K562 (cell line): ENCODE measurements at regions not wholly inside any gene's neighbourhood (a gene's known extent, or its start where the extent isn't known, plus 50 kb on each side); places are given as distances from the start of the nearest gene placed in this dataset.

ENCODE experiments used
- ARHGAP35 ChIP-seq: fragments of 450-650 bp; IDR thresholded peaks from 2 replicates; pipeline ENCODE4 v1.6.1; 2018; ENCODE audit not compliant: partially characterized antibody
- ARID4B ChIP-seq: sonication (generic); formaldehyde crosslinking; IDR thresholded peaks from 2 replicates; pipeline ENCODE4 v1.8.0; 2022; ENCODE audit warnings: mild to moderate bottlenecking, missing genetic modification reagents
- BMI1 ChIP-seq: fragments of 150-350 bp; IDR thresholded peaks from 2 replicates; pipeline ENCODE4 v1.6.1; 2014; ENCODE audit warnings: low read length
- CEBPG ChIP-seq, 3 experiments: fragments of 200-800 bp in 1 of 3; sonication (Bioruptor generic) in 1 of 3; sonication (generic) in 1 of 3; formaldehyde crosslinking in 1 of 3; IDR thresholded peaks in 2 of 3; conservative IDR thresholded peaks in 1 of 3; 2 replicates each; pipeline versions ENCODE4 v1.6.1 to v1.8.0; 2016 to 2022; ENCODE audit warnings: missing compliant biosample characterization in 2 of 3, missing genetic modification characterization in 2 of 3, mild to moderate bottlenecking in 1 of 3, missing genetic modification reagents in 1 of 3
- GATAD2B ChIP-seq: fragments of 450-650 bp; IDR thresholded peaks from 2 replicates; pipeline ENCODE4 v1.6.1; 2017; ENCODE audit warnings: mild to moderate bottlenecking, borderline replicate concordance
- KDM1A ChIP-seq, 2 experiments: fragments of 450-650 bp; IDR thresholded peaks; 2 replicates each; pipeline ENCODE4 v1.6.1; 2016; ENCODE audit warnings: mild to moderate bottlenecking in 2 of 2
- KDM4B ChIP-seq, 2 experiments: fragments of 450-650 bp in 1 of 2; sonication (generic) in 1 of 2; IDR thresholded peaks; 2 replicates each; pipeline ENCODE4 v1.6.1; 2016 to 2017; ENCODE audit warnings: borderline replicate concordance in 2 of 2, antibody characterized with exemption in 1 of 2, low read depth in 1 of 2, mild to moderate bottlenecking in 1 of 2
- MCM2 ChIP-seq: fragments of 450-650 bp; IDR thresholded peaks from 2 replicates; pipeline ENCODE4 v1.6.1; 2017; ENCODE audit warnings: low read depth, mild to moderate bottlenecking
- MYBL2 ChIP-seq, 2 experiments: fragments of 450-650 bp in 1 of 2; sonication (generic) in 1 of 2; formaldehyde crosslinking in 1 of 2; IDR thresholded peaks; 2 replicates each; pipeline versions ENCODE4 v1.6.1 to v1.8.1; 2017 to 2022; ENCODE audit warnings: borderline replicate concordance in 1 of 2, inconsistent platforms in 1 of 2, low read depth in 1 of 2, mild to moderate bottlenecking in 1 of 2, missing genetic modification reagents in 1 of 2, moderate library complexity in 1 of 2
- NR3C1 ChIP-seq: sonication (generic); formaldehyde crosslinking; IDR thresholded peaks from 2 replicates; pipeline ENCODE4 v1.8.1; 2022; ENCODE audit warnings: missing genetic modification reagents
- PBX2 ChIP-seq, 2 experiments: IDR thresholded peaks in 1 of 2; conservative IDR thresholded peaks in 1 of 2; 2 replicates each; pipeline ENCODE4 v1.6.1; 2016; ENCODE audit warnings: low read depth in 2 of 2, mild to moderate bottlenecking in 1 of 2, missing compliant biosample characterization in 1 of 2, missing genetic modification characterization in 1 of 2, moderate library complexity in 1 of 2
- ZNF644 ChIP-seq: fragments of 200-800 bp; sonication (Bioruptor generic); IDR thresholded peaks from 2 replicates; pipeline ENCODE4 v1.6.1; 2016; ENCODE audit warnings: low read depth, missing genetic modification characterization, missing compliant biosample characterization
- TF ChIP-seq, protein P1 (sequence below): sonication (generic); formaldehyde crosslinking; IDR thresholded peaks from 2 replicates; pipeline ENCODE4 v1.8.1; 2023; ENCODE audit warnings: mild to moderate bottlenecking, missing genetic modification reagents, moderate library complexity
- TF ChIP-seq, protein P2 (sequence below): sonication (generic); formaldehyde crosslinking; IDR thresholded peaks from 2 replicates; pipeline ENCODE4 v1.8.1; 2022; ENCODE audit warnings: missing genetic modification reagents

- TF ChIP-seq MCM2 = no peak
- no peak for TF ChIP-seq ZNF644 (tag)
- 0 out of 2 replicates have a peak, but pooled peaks have one; percentile 44 for TF ChIP-seq ARID4B (CRISPR knock-in tag)
- TF ChIP-seq, protein P1, sequence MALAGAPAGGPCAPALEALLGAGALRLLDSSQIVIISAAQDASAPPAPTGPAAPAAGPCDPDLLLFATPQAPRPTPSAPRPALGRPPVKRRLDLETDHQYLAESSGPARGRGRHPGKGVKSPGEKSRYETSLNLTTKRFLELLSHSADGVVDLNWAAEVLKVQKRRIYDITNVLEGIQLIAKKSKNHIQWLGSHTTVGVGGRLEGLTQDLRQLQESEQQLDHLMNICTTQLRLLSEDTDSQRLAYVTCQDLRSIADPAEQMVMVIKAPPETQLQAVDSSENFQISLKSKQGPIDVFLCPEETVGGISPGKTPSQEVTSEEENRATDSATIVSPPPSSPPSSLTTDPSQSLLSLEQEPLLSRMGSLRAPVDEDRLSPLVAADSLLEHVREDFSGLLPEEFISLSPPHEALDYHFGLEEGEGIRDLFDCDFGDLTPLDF = peak; percentile 64; the same call in 1 of the 2 replicates
- peak; percentile 30; the same call in 1 of the 2 replicates for TF ChIP-seq CEBPG (CRISPR knock-in tag; IDR thresholded peaks at IDR 0.05)
- TF ChIP-seq CEBPG (tag; conservative IDR thresholded peaks at IDR 0.05 in 1 of 2, IDR thresholded peaks at IDR 0.05 in 1 of 2) = no peak
- TF ChIP-seq NR3C1 = peak; percentile 86; the same call in 1 of the 2 replicates
- peak; percentile 21; the same call in 1 of the 2 replicates for TF ChIP-seq PBX2 (CRISPR knock-in tag; IDR thresholded peaks at IDR 0.05; ENCODE audit: low read depth)
- no peak for TF ChIP-seq PBX2 (tag; conservative IDR thresholded peaks at IDR 0.05; ENCODE audit: low read depth)
- TF ChIP-seq BMI1 = no peak
- no peak for TF ChIP-seq GATAD2B
- TF ChIP-seq KDM1A (IDR thresholded peaks at IDR 0.05) = peak in 1 of 2 experiments; percentile 14; a peak in 1 of 4 replicates
- no peak for TF ChIP-seq ARHGAP35
- 0 out of 2 replicates have a peak, but pooled peaks have one; percentile 7 for TF ChIP-seq MYBL2 (IDR thresholded peaks at IDR 0.05; ENCODE audit: low read depth)
- TF ChIP-seq MYBL2 (CRISPR knock-in tag; IDR thresholded peaks at IDR 0.05; ENCODE audit: borderline replicate concordance) = no peak
- TF ChIP-seq KDM4B (IDR thresholded peaks at IDR 0.05; ENCODE audit: borderline replicate concordance in 2 of 2, low read depth in 1 of 2) = 0 out of 4 replicates have a peak, but pooled peaks of 1 of the 2 experiments have one; percentile 12
- TF ChIP-seq, protein P2, sequence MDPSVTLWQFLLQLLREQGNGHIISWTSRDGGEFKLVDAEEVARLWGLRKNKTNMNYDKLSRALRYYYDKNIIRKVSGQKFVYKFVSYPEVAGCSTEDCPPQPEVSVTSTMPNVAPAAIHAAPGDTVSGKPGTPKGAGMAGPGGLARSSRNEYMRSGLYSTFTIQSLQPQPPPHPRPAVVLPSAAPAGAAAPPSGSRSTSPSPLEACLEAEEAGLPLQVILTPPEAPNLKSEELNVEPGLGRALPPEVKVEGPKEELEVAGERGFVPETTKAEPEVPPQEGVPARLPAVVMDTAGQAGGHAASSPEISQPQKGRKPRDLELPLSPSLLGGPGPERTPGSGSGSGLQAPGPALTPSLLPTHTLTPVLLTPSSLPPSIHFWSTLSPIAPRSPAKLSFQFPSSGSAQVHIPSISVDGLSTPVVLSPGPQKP = 0 out of 2 replicates have a peak, but pooled peaks have one; percentile 76
Measured at GRCh38 chr22:22996511-22997261, 73.6 kb upstream of the GNAZ start (continued).
